ENCODE measurements at regions not wholly inside any gene's neighbourhood (a gene's known extent, or its start where the extent isn't known, plus 50 kb on each side); places are given as distances from the start of the nearest gene placed in this dataset.

DNA sequence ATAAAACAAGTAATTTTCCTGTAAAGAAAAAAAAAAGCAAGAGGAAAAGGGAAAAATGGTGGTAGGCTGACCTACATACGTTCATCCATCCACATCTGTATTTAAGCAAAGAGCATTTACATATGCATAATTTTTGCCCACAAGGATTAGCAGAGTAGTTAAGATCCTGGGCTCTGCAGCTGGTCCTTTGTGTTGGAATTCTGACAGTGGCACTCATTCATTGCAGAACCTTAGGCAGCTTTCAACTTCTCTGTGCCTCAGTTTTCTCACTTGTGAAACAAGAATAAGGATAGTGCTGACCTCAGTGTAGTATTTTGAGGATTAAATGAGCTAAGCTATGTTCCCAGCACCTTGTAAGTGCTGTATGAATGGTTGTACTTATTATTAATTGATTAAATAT, 211.3 kb downstream of the ARL4C start:
- TF ChIP-seq YY1 (IDR thresholded peaks at IDR 0.05; ENCODE audit: insufficient read depth, insufficient read length): no peak
- TF ChIP-seq ZNF274 (IDR thresholded peaks at IDR 0.05; ENCODE audit: low read depth, low read length): no peak

Data from NT2/D1 (cell line).